Activated CD8-positive, alpha-beta memory T cell treated with anti-CD3 and anti-CD28 coated beads, Interleukin-2, amount 10 ng/mL, durations not matched to agents 7 days and 5 days (primary cell): ENCODE measurements at regions not wholly inside any gene's neighbourhood (a gene's known extent, or its start where the extent isn't known, plus 50 kb on each side); places are given as distances from the start of the nearest gene placed in this dataset.
"Not testable (repeated sequence)": the region's sequence is repeated elsewhere in the genome, so short reads cannot be mapped to it uniquely, and the experiment has no call there.

Experiments
- ATAC-seq: fragments of 150-1000 bp; cut with Tn5 transposase; one replicate; pipeline ENCODE4 v1.10.0; 2021; ENCODE audit warnings: moderate library complexity
- CTCF ChIA-PET: fragments of 350-600 bp; sonication (Branson Sonifier 250); formaldehyde crosslinking; loops from one replicate; lab custom pipeline; 2021; ENCODE audit warnings: antibody characterized with exemption; lab: Charles Lee
- DNase-seq: peaks from one replicate; pipeline ENCODE4 v3.0.0-alpha.2; 2020
- H3K27ac Mint-ChIP-seq: one replicate; pipeline ENCODE4 v1.8.0; 2021; ENCODE audit warnings: mild to moderate bottlenecking, mixed read lengths
- H3K27me3 Mint-ChIP-seq: one replicate; pipeline ENCODE4 v1.8.0; 2021; ENCODE audit warnings: mixed read lengths
- H3K36me3 Mint-ChIP-seq: one replicate; pipeline ENCODE4 v1.8.0; 2021; ENCODE audit warnings: mild to moderate bottlenecking, mixed read lengths
- H3K4me1 Mint-ChIP-seq: one replicate; pipeline ENCODE4 v1.8.0; 2021; ENCODE audit warnings: mixed read lengths
- H3K4me3 Mint-ChIP-seq: one replicate; pipeline ENCODE4 v1.8.0; 2021; ENCODE audit warnings: mild to moderate bottlenecking, moderate library complexity, mixed read lengths
- H3K9me3 Mint-ChIP-seq: one replicate; pipeline ENCODE4 v1.8.0; 2022; ENCODE audit warnings: low read depth, mixed read lengths

- H3K27me3 Mint-ChIP-seq, result peaks cover 3% of the 10 kb centered on the region
- no peak for DNase-seq
- H3K9me3 Mint-ChIP-seq, result no peaks in the 10 kb centered on the region
Measured at GRCh38 chr7:110544194-110544593, 546.7 kb upstream of the LRRN3 start.

GRCh38 chr7:110548372-110548771, 542.6 kb upstream of the LRRN3 start:
- H3K4me3 Mint-ChIP-seq, result no peak overlapping the region
- ATAC-seq (no peak), DNase-seq (no peak)
- H3K9me3 Mint-ChIP-seq, result no peaks in the 10 kb centered on the region
- peaks cover 3% of the 10 kb centered on the region for H3K27me3 Mint-ChIP-seq
- no peaks in the 10 kb centered on the region for H3K4me1 Mint-ChIP-seq
- no peaks in the 10 kb centered on the region for H3K36me3 Mint-ChIP-seq
- no peak overlapping the region for H3K27ac Mint-ChIP-seq
- CTCF ChIA-PET, result no interaction called here

More at GRCh38 chr7:110544194-110544593, 546.7 kb upstream of the LRRN3 start:
- no peaks in the 10 kb centered on the region for H3K36me3 Mint-ChIP-seq
- no peaks in the 10 kb centered on the region for H3K4me1 Mint-ChIP-seq
- CTCF ChIA-PET, result no interaction called here
- no peak overlapping the region for H3K4me3 Mint-ChIP-seq
- no peak for ATAC-seq
- H3K27ac Mint-ChIP-seq, result no peak overlapping the region

GRCh38 chr7:110557136-110557535, 533.8 kb upstream of the LRRN3 start:
- no peak for ATAC-seq
- CTCF ChIA-PET, result no interaction called here
- Mint-ChIP-seq H3K9me3 (peaks cover 3% of the 10 kb centered on the region), H3K36me3 (no peaks in the 10 kb centered on the region), H3K4me1 (no peaks in the 10 kb centered on the region), H3K27ac (no peak overlapping the region), H3K4me3 (no peak overlapping the region), H3K27me3 (no peaks in the 10 kb centered on the region)
- DNase-seq, result no peak

GRCh38 chr7:110563286-110563685, 527.6 kb upstream of the LRRN3 start:
- H3K36me3 Mint-ChIP-seq, H3K27ac Mint-ChIP-seq, DNase-seq, H3K4me3 Mint-ChIP-seq, CTCF ChIA-PET, H3K9me3 Mint-ChIP-seq, H3K27me3 Mint-ChIP-seq, H3K4me1 Mint-ChIP-seq, ATAC-seq: not testable (repeated sequence)

GRCh38 chr7:110564246-110564645, 526.7 kb upstream of the LRRN3 start:
- Mint-ChIP-seq H3K4me3 (no peak overlapping the region), H3K27me3 (no peaks in the 10 kb centered on the region), H3K4me1 (no peaks in the 10 kb centered on the region), H3K36me3 (no peaks in the 10 kb centered on the region), H3K27ac (no peak overlapping the region), H3K9me3 (no peaks in the 10 kb centered on the region)
- CTCF ChIA-PET, result no interaction called here
- no peak for ATAC-seq
- DNase-seq, result no peak

GRCh38 chr7:110568388-110568787, 522.5 kb upstream of the LRRN3 start:
- no peaks in the 10 kb centered on the region for H3K36me3 Mint-ChIP-seq
- no peak for ATAC-seq
- DNase-seq, result no peak
- H3K4me1 Mint-ChIP-seq, result no peaks in the 10 kb centered on the region
- no peak overlapping the region for H3K4me3 Mint-ChIP-seq
- no peaks in the 10 kb centered on the region for H3K9me3 Mint-ChIP-seq
- H3K27ac Mint-ChIP-seq, result no peak overlapping the region
- H3K27me3 Mint-ChIP-seq, result no peaks in the 10 kb centered on the region
- CTCF ChIA-PET, result no interaction called here

- no peak for ATAC-seq
- Mint-ChIP-seq H3K27me3 (no peaks in the 10 kb centered on the region), H3K27ac (no peak overlapping the region), H3K4me1 (no peaks in the 10 kb centered on the region), H3K36me3 (no peaks in the 10 kb centered on the region), H3K4me3 (no peak overlapping the region), H3K9me3 (no peaks in the 10 kb centered on the region)
- no peak for DNase-seq
- CTCF ChIA-PET, result no interaction called here
Measured at GRCh38 chr7:110568932-110569331, 522.0 kb upstream of the LRRN3 start.

GRCh38 chr7:110569486-110570205, 521.3 kb upstream of the LRRN3 start:
- no peaks in the 10 kb centered on the region for H3K36me3 Mint-ChIP-seq
- ATAC-seq (no peak), DNase-seq (no peak)
- no peak overlapping the region for H3K27ac Mint-ChIP-seq
- H3K9me3 Mint-ChIP-seq, result no peaks in the 10 kb centered on the region
- H3K4me1 Mint-ChIP-seq, result no peaks in the 10 kb centered on the region
- H3K27me3 Mint-ChIP-seq, result no peaks in the 10 kb centered on the region
- H3K4me3 Mint-ChIP-seq, result no peak overlapping the region
- CTCF ChIA-PET, result interaction anchor here (1.1 kb wide), 1 partner anchor 9 kb away, joined by 3 read pairs; no protein-coding TSS in a partner anchor

GRCh38 chr7:110573862-110574528, 516.9 kb upstream of the LRRN3 start:
- no peaks in the 10 kb centered on the region for H3K9me3 Mint-ChIP-seq
- H3K27me3 Mint-ChIP-seq, result no peaks in the 10 kb centered on the region
- H3K36me3 Mint-ChIP-seq, result no peaks in the 10 kb centered on the region
- no peak overlapping the region for H3K4me3 Mint-ChIP-seq
- no peaks in the 10 kb centered on the region for H3K4me1 Mint-ChIP-seq
- H3K27ac Mint-ChIP-seq, result no peak overlapping the region
- DNase-seq (no peak), ATAC-seq (no peak)
- CTCF ChIA-PET, result no interaction called here

GRCh38 chr7:110587294-110587693, 503.6 kb upstream of the LRRN3 start:
- CTCF ChIA-PET, result no interaction called here
- H3K4me1 Mint-ChIP-seq, result peaks cover 1% of the 10 kb centered on the region
- no peak for ATAC-seq
- DNase-seq, result no peak
- H3K4me3 Mint-ChIP-seq, result no peak overlapping the region
- H3K9me3 Mint-ChIP-seq, result no peaks in the 10 kb centered on the region
- no peaks in the 10 kb centered on the region for H3K27me3 Mint-ChIP-seq
- H3K36me3 Mint-ChIP-seq, result no peaks in the 10 kb centered on the region
- no peak overlapping the region for H3K27ac Mint-ChIP-seq

GRCh38 chr7:110590415-110590814, 500.5 kb upstream of the LRRN3 start:
- no peaks in the 10 kb centered on the region for H3K27me3 Mint-ChIP-seq
- H3K36me3 Mint-ChIP-seq, result no peaks in the 10 kb centered on the region
- H3K9me3 Mint-ChIP-seq, result no peaks in the 10 kb centered on the region
- no peak for DNase-seq
- H3K4me1 Mint-ChIP-seq, result peaks cover 1% of the 10 kb centered on the region
- CTCF ChIA-PET, result no interaction called here
- no peak overlapping the region for H3K4me3 Mint-ChIP-seq
- no peak overlapping the region for H3K27ac Mint-ChIP-seq
- no peak for ATAC-seq

- Mint-ChIP-seq H3K4me3 (no peak overlapping the region), H3K9me3 (no peaks in the 10 kb centered on the region), H3K27ac (no peak overlapping the region), H3K4me1 (peaks cover 1% of the 10 kb centered on the region), H3K36me3 (no peaks in the 10 kb centered on the region), H3K27me3 (no peaks in the 10 kb centered on the region)
- ATAC-seq (no peak), DNase-seq (no peak)
- CTCF ChIA-PET, result interaction anchor here (1.3 kb wide), 1 partner anchor 546 kb away, joined by 3 read pairs; no protein-coding TSS in a partner anchor
Measured at GRCh38 chr7:110591341-110591740, 499.6 kb upstream of the LRRN3 start.

- Mint-ChIP-seq H3K4me1 (peaks cover 1% of the 10 kb centered on the region), H3K27ac (no peak overlapping the region), H3K9me3 (no peaks in the 10 kb centered on the region), H3K4me3 (no peak overlapping the region), H3K36me3 (no peaks in the 10 kb centered on the region), H3K27me3 (no peaks in the 10 kb centered on the region)
- CTCF ChIA-PET, result interaction anchor here (1.5 kb wide), 1 partner anchor 12 kb away, joined by 6 read pairs; no protein-coding TSS in a partner anchor
- DNase-seq (no peak), ATAC-seq (no peak)
Measured at GRCh38 chr7:110592557-110592956, 498.4 kb upstream of the LRRN3 start.

- ATAC-seq, result no peak
- Mint-ChIP-seq H3K36me3 (no peaks in the 10 kb centered on the region), H3K9me3 (no peaks in the 10 kb centered on the region), H3K4me1 (peaks cover 1% of the 10 kb centered on the region), H3K4me3 (no peak overlapping the region), H3K27ac (no peak overlapping the region), H3K27me3 (no peaks in the 10 kb centered on the region)
- DNase-seq, result no peak
- CTCF ChIA-PET, result interaction anchor here (1.5 kb wide), 1 partner anchor 11 kb away, joined by 6 read pairs; no protein-coding TSS in a partner anchor
Measured at GRCh38 chr7:110593355-110593754, 497.6 kb upstream of the LRRN3 start.
